Body of pancreas (tissue), 4 donors: ENCODE measurements at regions not wholly inside any gene's neighbourhood (a gene's known extent, or its start where the extent isn't known, plus 50 kb on each side); places are given as distances from the start of the nearest gene placed in this dataset.

Source experiments
- CTCF ChIP-seq, 7 experiments: fragments of 450-650 bp in 4 of 7; fragments of 200-600 bp in 3 of 7; sonication (generic) in 3 of 7; IDR thresholded peaks; one replicate each; pipeline ENCODE4 v1.5.1; 2016 to 2019; ENCODE audit warnings: antibody characterized with exemption in 7 of 7
- POLR2A ChIP-seq, 3 donors: fragments of 450-650 bp; IDR thresholded peaks; one replicate each; pipeline ENCODE4 v1.6.1; 2016; ENCODE audit warnings: antibody characterized with exemption in 3 of 3, mild to moderate bottlenecking in 2 of 3

- no peak for TF ChIP-seq CTCF (IDR thresholded peaks at IDR 0.05)
- TF ChIP-seq POLR2A (IDR thresholded peaks at IDR 0.05), result no peak
Measured at GRCh38 chr22:49606562-49607290, 220.9 kb downstream of the BRD1 start.
